WTC11 (cell line): ENCODE measurements at regions not wholly inside any gene's neighbourhood (a gene's known extent, or its start where the extent isn't known, plus 50 kb on each side); places are given as distances from the start of the nearest gene placed in this dataset.

Source experiments
- ATAC-seq: fragments of 200-7000 bp; cut with Tn5 transposase; 2 replicates; pipeline ENCODE4 v1.10.0; 2021; ENCODE audit warnings: mild to moderate bottlenecking, moderate library complexity
- CTCF ChIA-PET: fragments of 300-600 bp; sonication (Branson Sonifier 250); formaldehyde crosslinking; loops from one replicate; lab custom pipeline; 2021; ENCODE audit warnings: antibody characterized with exemption; lab: Charles Lee
- POLR2A ChIA-PET: fragments of 350-600 bp; sonication (Branson Sonifier 250); formaldehyde crosslinking; loops from one replicate; lab custom pipeline; 2021; ENCODE audit warnings: antibody characterized with exemption; lab: Charles Lee
- DNase-seq: peaks from one replicate; pipeline ENCODE4 v3.0.0; 2021; ENCODE audit warnings: low spot score
- H3K27ac Mint-ChIP-seq: 2 replicates; pipeline ENCODE4 v1.8.0; 2021; ENCODE audit warnings: mixed read lengths
- H3K27me3 Mint-ChIP-seq: 2 replicates; pipeline ENCODE4 v1.8.0; 2021; ENCODE audit warnings: low read depth, mild to moderate bottlenecking, moderate library complexity, mixed read lengths
- H3K36me3 Mint-ChIP-seq: 2 replicates; pipeline ENCODE4 v1.8.0; 2021; ENCODE audit warnings: mixed read lengths
- H3K4me1 Mint-ChIP-seq: 2 replicates; pipeline ENCODE4 v1.8.0; 2022; ENCODE audit warnings: mixed read lengths
- H3K4me3 Mint-ChIP-seq: 2 replicates; pipeline ENCODE4 v1.8.0; 2021; ENCODE audit warnings: mild to moderate bottlenecking, moderate library complexity, mixed read lengths
- H3K9me3 Mint-ChIP-seq: 2 replicates; pipeline ENCODE4 v1.8.0; 2021; ENCODE audit warnings: mixed read lengths
- ARID4B ChIP-seq: sonication (generic); formaldehyde crosslinking; IDR thresholded peaks from 2 replicates; pipeline ENCODE4 v1.8.0; 2023; ENCODE audit warnings: missing genetic modification reagents, mild to moderate bottlenecking, borderline replicate concordance
- ATF2 ChIP-seq: sonication (generic); formaldehyde crosslinking; IDR thresholded peaks from 2 replicates; pipeline ENCODE4 v1.8.1; 2022; ENCODE audit warnings: low read depth, missing genetic modification reagents, borderline replicate concordance
- CDX4 ChIP-seq: fragments of 250-450 bp; sonication (Bioruptor Pico); IDR thresholded peaks from 2 replicates; pipeline ENCODE4 v1.9.0; 2021; ENCODE audit warnings: moderate library complexity, mild to moderate bottlenecking, inconsistent platforms, borderline replicate concordance
- CREB1 ChIP-seq: sonication (generic); formaldehyde crosslinking; IDR thresholded peaks from 2 replicates; pipeline ENCODE4 v1.8.0; 2023; ENCODE audit warnings: mild to moderate bottlenecking, missing genetic modification reagents
- CREM ChIP-seq: sonication (generic); formaldehyde crosslinking; IDR thresholded peaks from 2 replicates; pipeline ENCODE4 v1.8.1; 2022; ENCODE audit warnings: mild to moderate bottlenecking, missing genetic modification reagents, moderate library complexity
- HMGA2 ChIP-seq: fragments of 250-450 bp; sonication (Bioruptor Pico); IDR thresholded peaks from 2 replicates; pipeline ENCODE4 v1.4.0; 2021; ENCODE audit warnings: mild to moderate bottlenecking, moderate library complexity
- HMGXB4 ChIP-seq: sonication (generic); formaldehyde crosslinking; IDR thresholded peaks from 2 replicates; pipeline ENCODE4 v1.8.1; 2023; ENCODE audit warnings: mild to moderate bottlenecking, moderate library complexity, missing genetic modification reagents
- IRF1 ChIP-seq: sonication (generic); formaldehyde crosslinking; IDR thresholded peaks from 2 replicates; pipeline ENCODE4 v1.8.0; 2023; ENCODE audit warnings: missing genetic modification reagents
- MAX ChIP-seq: sonication (generic); formaldehyde crosslinking; IDR thresholded peaks from 2 replicates; pipeline ENCODE4 v1.8.0; 2022; ENCODE audit warnings: mild to moderate bottlenecking, missing genetic modification reagents
- OVOL2 ChIP-seq: fragments of 250-450 bp; sonication (Bioruptor Pico); IDR thresholded peaks from 2 replicates; pipeline ENCODE4 v1.9.0; 2021; ENCODE audit warnings: mild to moderate bottlenecking, borderline replicate concordance
- PRDM15 ChIP-seq: sonication (generic); formaldehyde crosslinking; IDR thresholded peaks from 2 replicates; pipeline ENCODE4 v1.8.0; 2022; ENCODE audit warnings: missing genetic modification reagents
- RELA ChIP-seq: sonication (generic); formaldehyde crosslinking; IDR thresholded peaks from 2 replicates; pipeline ENCODE4 v1.8.1; 2022; ENCODE audit warnings: missing genetic modification reagents, mild to moderate bottlenecking, borderline replicate concordance
- STAT6 ChIP-seq: sonication (generic); formaldehyde crosslinking; conservative IDR thresholded peaks from 2 replicates; pipeline ENCODE4 v1.8.1; 2023; ENCODE audit warnings: mild to moderate bottlenecking, low read depth, missing genetic modification reagents, moderate library complexity
- TP53 ChIP-seq: sonication (generic); formaldehyde crosslinking; IDR thresholded peaks from 2 replicates; pipeline ENCODE4 v1.8.1; 2023; ENCODE audit warnings: mild to moderate bottlenecking, missing genetic modification reagents
- ZNF425 ChIP-seq: fragments of 250-450 bp; sonication (Bioruptor Pico); conservative IDR thresholded peaks from 2 replicates; pipeline ENCODE4 v1.9.0; 2021; ENCODE audit warnings: mild to moderate bottlenecking

- TF ChIP-seq STAT6 (CRISPR knock-in tag), result no peak
- no peak for TF ChIP-seq TP53
- no peak for TF ChIP-seq CREM (CRISPR knock-in tag)
- TF ChIP-seq CDX4 (CRISPR knock-in tag), result no peak
- TF ChIP-seq, all 79 proteins: peak for 0
These were observed 83.9 kb upstream of the SIX2 start (continued) for GRCh38 chr2:45093181-45093580.

GRCh38 chr2:45089554-45090261, 80.5 kb upstream of the SIX2 start:
- H3K36me3 Mint-ChIP-seq, result no peaks in the 10 kb centered on the region
- no peak overlapping the region for H3K4me3 Mint-ChIP-seq
- no peaks in the 10 kb centered on the region; the same call in 1 of the 2 replicates for H3K4me1 Mint-ChIP-seq
- peaks cover 7% of the 10 kb centered on the region for H3K9me3 Mint-ChIP-seq
- H3K27ac Mint-ChIP-seq, result no peak overlapping the region
- ChIA-PET POLR2A (no interaction called here), CTCF (interaction anchor here (0.5 to 1.5 kb wide), 4 partner anchors 13 to 108 kb away, joined by 3 to 5 read pairs (median 4); no protein-coding TSS in a partner anchor)
- no peaks in the 10 kb centered on the region for H3K27me3 Mint-ChIP-seq
- DNase-seq, result no peak
- ATAC-seq, result no peak
- TF ChIP-seq ZNF425 (CRISPR knock-in tag), result no peak
- no peak for TF ChIP-seq IRF1
- TF ChIP-seq TP53, result no peak
- TF ChIP-seq RELA (CRISPR knock-in tag), result no peak
- TF ChIP-seq ARID4B (CRISPR knock-in tag), result no peak
- no peak for TF ChIP-seq HMGA2 (CRISPR knock-in tag)
- no peak for TF ChIP-seq ATF2 (CRISPR knock-in tag)
- no peak for TF ChIP-seq CREM (CRISPR knock-in tag)
- TF ChIP-seq HMGXB4 (CRISPR knock-in tag), result no peak
- TF ChIP-seq PRDM15 (CRISPR knock-in tag), result no peak
- no peak for TF ChIP-seq MAX (CRISPR knock-in tag)
- TF ChIP-seq OVOL2 (CRISPR knock-in tag), result no peak
- TF ChIP-seq CREB1 (CRISPR knock-in tag), result no peak
- TF ChIP-seq, all 79 proteins: peak for 0
